ENCODE measurements at regions not wholly inside any gene's neighbourhood (a gene's known extent, or its start where the extent isn't known, plus 50 kb on each side); places are given as distances from the start of the nearest gene placed in this dataset.
A peak's percentile ranks its signal among the peaks of the same experiment; 100 is the strongest.

GRCh38 chr13:22276616-22277015 lies 605.7 kb downstream of the FGF9 start:
- H3F3A ChIP-seq (replicated peaks; ENCODE audit: insufficient read depth): no peaks in the 10 kb centered on the region
- no peak overlapping the region for H3K27ac ChIP-seq (ENCODE audit: low read depth in 2 of 2, low read length in 1 of 2)
- no peak overlapping the region for H2AFZ ChIP-seq (ENCODE audit: low read depth)
- TF ChIP-seq POLR2AphosphoS5 (IDR thresholded peaks at IDR 0.05; ENCODE audit: low read depth, low read length) (no peak), REST (IDR thresholded peaks at IDR 0.05; ENCODE audit: low read depth, low read length) (no peak), FOXJ3 (CRISPR knock-in tag; IDR thresholded peaks at IDR 0.05) (no peak), USF1 (IDR thresholded peaks at IDR 0.05; ENCODE audit: borderline replicate concordance, low read depth) (no peak), TEAD4 (IDR thresholded peaks at IDR 0.05; ENCODE audit: borderline replicate concordance, insufficient read depth) (no peak), GABPA (IDR thresholded peaks at IDR 0.05; ENCODE audit: low read depth) (no peak), RCOR1 (IDR thresholded peaks at IDR 0.05; ENCODE audit: low read length) (no peak), EP300 (IDR thresholded peaks at IDR 0.05; ENCODE audit: borderline replicate concordance in 1 of 2, low read depth in 1 of 2, low read length in 1 of 2) (no peak), TCF12 (IDR thresholded peaks at IDR 0.05) (no peak), EZH2phosphoT487 (IDR thresholded peaks at IDR 0.05; ENCODE audit: borderline replicate concordance, low read depth) (no peak), JUND (IDR thresholded peaks at IDR 0.05) (no peak), RFX5 (IDR thresholded peaks at IDR 0.05; ENCODE audit: low read length) (no peak), RXRA (IDR thresholded peaks at IDR 0.05; ENCODE audit: borderline replicate concordance, low read depth) (no peak)
- no peaks in the 10 kb centered on the region for H3K79me2 ChIP-seq (ENCODE audit: insufficient read depth)
- no peak for DNase-seq
- no peaks in the 10 kb centered on the region for H3K9me3 ChIP-seq
- ChIA-PET POLR2A (no interaction called here), CTCF (no interaction called here)
- H3K36me3 ChIP-seq (replicated peaks in 1 of 2; ENCODE audit: control insufficient read depth in 1 of 2, insufficient read depth in 2 of 2, low read length in 1 of 2): no peaks in the 10 kb centered on the region
- no peak overlapping the region for H3K9ac ChIP-seq
- H3K9me2 ChIP-seq: no peaks in the 10 kb centered on the region
- H3K4me2 ChIP-seq: no peak overlapping the region
- no peaks in the 10 kb centered on the region for H4K20me1 ChIP-seq (ENCODE audit: insufficient read depth)
- no peaks in the 10 kb centered on the region for H3K4me1 ChIP-seq (ENCODE audit: control insufficient read depth in 1 of 2, insufficient read depth in 2 of 2, low read depth in 1 of 2, low read length in 1 of 2)
- 1% methylated on average over 5 of the region's 5 CpGs for WGBS (ENCODE audit: low lambda C conversion rate)
- H3K27me3 ChIP-seq (ENCODE audit: insufficient read depth): no peaks in the 10 kb centered on the region
- H3K4me3 ChIP-seq (ENCODE audit: low read depth in 2 of 2, low read length in 1 of 2): no peak overlapping the region

GRCh38 chr13:22278336-22278929 lies 607.6 kb downstream of the FGF9 start:
- peak; percentile 8 for DNase-seq
- no peaks in the 10 kb centered on the region for H3K27me3 ChIP-seq (ENCODE audit: insufficient read depth)

More at GRCh38 chr13:22278336-22278929, 607.6 kb downstream of the FGF9 start:
- no peaks in the 10 kb centered on the region for H3K79me2 ChIP-seq (ENCODE audit: insufficient read depth)
- no peaks in the 10 kb centered on the region for H4K20me1 ChIP-seq (ENCODE audit: insufficient read depth)
- no peaks in the 10 kb centered on the region for H3K4me1 ChIP-seq (ENCODE audit: control insufficient read depth in 1 of 2, insufficient read depth in 2 of 2, low read depth in 1 of 2, low read length in 1 of 2)
- no peak overlapping the region for H3K9ac ChIP-seq
- TF ChIP-seq USF1 (IDR thresholded peaks at IDR 0.05; ENCODE audit: borderline replicate concordance, low read depth) (no peak), RAD21 (IDR thresholded peaks at IDR 0.05; ENCODE audit: low read length) (peak; percentile 33; the same call in 1 of the 2 replicates), TEAD4 (IDR thresholded peaks at IDR 0.05; ENCODE audit: borderline replicate concordance, insufficient read depth) (no peak), RCOR1 (IDR thresholded peaks at IDR 0.05; ENCODE audit: low read length) (no peak), CTCF (IDR thresholded peaks at IDR 0.05) (peak; percentile 47), POLR2AphosphoS5 (IDR thresholded peaks at IDR 0.05; ENCODE audit: low read depth, low read length) (no peak)
- H3K36me3 ChIP-seq (replicated peaks in 1 of 2; ENCODE audit: control insufficient read depth in 1 of 2, insufficient read depth in 2 of 2, low read length in 1 of 2): no peaks in the 10 kb centered on the region
- no peak overlapping the region for H2AFZ ChIP-seq (ENCODE audit: low read depth)
- no peaks in the 10 kb centered on the region for H3K9me2 ChIP-seq
- H3F3A ChIP-seq (replicated peaks; ENCODE audit: insufficient read depth): no peaks in the 10 kb centered on the region
- ChIA-PET POLR2A (no interaction called here), CTCF (no interaction called here)
- 28% methylated on average over 5 of the region's 5 CpGs for WGBS (ENCODE audit: low lambda C conversion rate)
- H3K4me3 ChIP-seq (ENCODE audit: low read depth in 2 of 2, low read length in 1 of 2): no peak overlapping the region
- no peak overlapping the region for H3K4me2 ChIP-seq
- H3K27ac ChIP-seq (ENCODE audit: low read depth in 2 of 2, low read length in 1 of 2): no peak overlapping the region
- H3K9me3 ChIP-seq: no peaks in the 10 kb centered on the region

Measured in SK-N-SH (cell line).